ENCODE measurements at regions not wholly inside any gene's neighbourhood (a gene's known extent, or its start where the extent isn't known, plus 50 kb on each side); places are given as distances from the start of the nearest gene placed in this dataset.

GRCh38 chr1:58287894-58288623 lies 258.5 kb downstream of the OMA1 start:
- Mint-ChIP-seq H3K4me1 (no peaks in the 10 kb centered on the region), H3K27ac (no peak overlapping the region), H3K9me3 (peaks cover 0 to 6% (median 0%) of the 10 kb centered on the region in 7 donors), H3K4me3 (no peak overlapping the region), H3K27me3 (ENCODE audit: low read depth in 3 of 3) (no peaks in the 10 kb centered on the region), H3K36me3 (no peaks in the 10 kb centered on the region)
- H3K4me1 ChIP-seq (ENCODE audit: control insufficient read depth in 1 of 2, insufficient read depth in 2 of 2, low read length in 2 of 2) = no peaks in the 10 kb centered on the region
- WGBS (ENCODE audit: insufficient coverage) = no CpG with 5 or more reads among the region's 2 CpGs
- no peak overlapping the region for H2AFZ ChIP-seq (ENCODE audit: insufficient read depth, low read depth, low read length, poor library complexity, severe bottlenecking)
- no peak overlapping the region for H3K9ac ChIP-seq (ENCODE audit: insufficient read depth, low read length, poor library complexity, severe bottlenecking)
- no peaks in the 10 kb centered on the region for H3K9me3 ChIP-seq (replicated peaks in 1 of 2; ENCODE audit: control insufficient read depth in 1 of 2, insufficient read depth in 1 of 2, low read length in 2 of 2)
- intact Hi-C loops (cut with micrococcal nuclease) = no loop called here
- TF ChIP-seq CTCF (IDR thresholded peaks at IDR 0.05) = no peak
- no peak overlapping the region for H3K27ac ChIP-seq (ENCODE audit: low read depth in 1 of 2, low read length in 2 of 2)
- no peaks in the 10 kb centered on the region for H4K20me1 ChIP-seq (ENCODE audit: insufficient read depth, low read length)
- DNase-seq = no peak
- H3K27me3 ChIP-seq (ENCODE audit: control insufficient read depth in 2 of 2, insufficient read depth in 2 of 2, low read length in 2 of 2) = no peaks in the 10 kb centered on the region
- H3K79me2 ChIP-seq (ENCODE audit: insufficient read depth, low read length) = no peaks in the 10 kb centered on the region
- H3K36me3 ChIP-seq (replicated peaks in 1 of 2; ENCODE audit: control insufficient read depth in 1 of 2, insufficient read depth in 2 of 2, low read length in 2 of 2) = no peaks in the 10 kb centered on the region
- H3K4me3 ChIP-seq (replicated peaks in 1 of 3; ENCODE audit: low read depth in 2 of 3, low read length in 3 of 3) = no peak overlapping the region
- H3K4me2 ChIP-seq (replicated peaks; ENCODE audit: extremely low read depth, low read length, poor library complexity, severe bottlenecking) = no peak overlapping the region

GRCh38 chr1:58284225-58284510 lies 262.4 kb downstream of the OMA1 start:
- no peak overlapping the region for H2AFZ ChIP-seq (ENCODE audit: insufficient read depth, low read depth, low read length, poor library complexity, severe bottlenecking)
- H3K9me3 ChIP-seq (replicated peaks in 1 of 2; ENCODE audit: control insufficient read depth in 1 of 2, insufficient read depth in 1 of 2, low read length in 2 of 2) = no peaks in the 10 kb centered on the region
- no peaks in the 10 kb centered on the region for H3K27me3 Mint-ChIP-seq (ENCODE audit: low read depth in 3 of 3)
- no peaks in the 10 kb centered on the region for H3K36me3 Mint-ChIP-seq
- H3K27me3 ChIP-seq (ENCODE audit: control insufficient read depth in 2 of 2, insufficient read depth in 2 of 2, low read length in 2 of 2) = no peaks in the 10 kb centered on the region
- DNase-seq = no peak
- no peak overlapping the region for H3K27ac Mint-ChIP-seq
- peaks cover 0 to 6% (median 2%) of the 10 kb centered on the region in 7 donors for H3K9me3 Mint-ChIP-seq
- no peak for TF ChIP-seq CTCF (IDR thresholded peaks at IDR 0.05)
- H3K4me3 Mint-ChIP-seq = no peak overlapping the region
- H3K79me2 ChIP-seq (ENCODE audit: insufficient read depth, low read length) = no peaks in the 10 kb centered on the region
- H3K27ac ChIP-seq (ENCODE audit: low read depth in 1 of 2, low read length in 2 of 2) = no peak overlapping the region
- no peak overlapping the region for H3K4me3 ChIP-seq (replicated peaks in 1 of 3; ENCODE audit: low read depth in 2 of 3, low read length in 3 of 3)
- H3K9ac ChIP-seq (ENCODE audit: insufficient read depth, low read length, poor library complexity, severe bottlenecking) = no peak overlapping the region
- H3K36me3 ChIP-seq (replicated peaks in 1 of 2; ENCODE audit: control insufficient read depth in 1 of 2, insufficient read depth in 2 of 2, low read length in 2 of 2) = no peaks in the 10 kb centered on the region
- H3K4me2 ChIP-seq (replicated peaks; ENCODE audit: extremely low read depth, low read length, poor library complexity, severe bottlenecking) = no peak overlapping the region
- H3K4me1 ChIP-seq (ENCODE audit: control insufficient read depth in 1 of 2, insufficient read depth in 2 of 2, low read length in 2 of 2) = no peaks in the 10 kb centered on the region
- H4K20me1 ChIP-seq (ENCODE audit: insufficient read depth, low read length) = no peaks in the 10 kb centered on the region
- H3K4me1 Mint-ChIP-seq = no peaks in the 10 kb centered on the region
- intact Hi-C loops (cut with micrococcal nuclease) = no loop called here
